K562 (cell line): ENCODE measurements at regions not wholly inside any gene's neighbourhood (a gene's known extent, or its start where the extent isn't known, plus 50 kb on each side); places are given as distances from the start of the nearest gene placed in this dataset.

ENCODE experiments used
- ATAC-seq: fragments of 200-7000 bp; cut with Tn5 transposase; 3 replicates; pipeline ENCODE4 v1.9.1; 2020; ENCODE audit warnings: moderate library complexity
- BruUV-seq: library from RNA; stranded (reverse); fragments of 400-500 nt; replicated peaks from 2 replicates; lab custom pipeline; 2021; lab: Mats Ljungman, UMichigan
- CTCF ChIA-PET: fragments of 300-600 bp; formaldehyde crosslinking; extraction: SDS; loops from one replicate; lab custom pipeline; 2021; ENCODE audit warnings: low intra/inter-chr PET ratio; lab: Yijun Ruan, JAX
- POLR2A ChIA-PET: fragments of 300-600, 350-650 bp; sonication (Branson Sonifier 250); formaldehyde crosslinking; extraction: SDS; loops from one replicate; lab custom pipeline; 2021; ENCODE audit warnings: antibody characterized with exemption, inconsistent platforms; lab: Yijun Ruan, JAX
- DNase-seq, 4 experiments: peaks; one replicate each; pipeline versions ENCODE4 v3.0.0 to v3.0.0-alpha.2; 2011 to 2018; ENCODE audit warnings: low spot score in 3 of 4, mixed read lengths in 3 of 4; ENCODE audit errors: extremely low read depth in 1 of 4
- FAIRE-seq: peaks from 2 replicates; lab custom pipeline; 2011; peaks lifted over from hg19 to GRCh38; lab: Jason Lieb, UNC
- H2AFZ ChIP-seq: 2 replicates; pipeline ENCODE4 v1.6.0; 2011; ENCODE audit warnings: low read depth, low read length, control low read depth, inconsistent platforms
- H3K27ac ChIP-seq: fragments of 200-600 bp; 3 replicates; pipeline ENCODE4 v1.8.0; 2011; ENCODE audit warnings: low read depth, mild to moderate bottlenecking, control low read depth, inconsistent platforms, low read length, moderate library complexity, mixed read lengths; ENCODE audit errors: extremely low read depth
- H3K27me3 ChIP-seq, 2 experiments: fragments of 300-600 bp in 1 of 2; 2 replicates in 1 of 2; 3 replicates in 1 of 2; pipeline versions ENCODE4 v1.6.0 to v1.8.0; 2011; ENCODE audit warnings: inconsistent platforms in 2 of 2, low read length in 2 of 2, mild to moderate bottlenecking in 1 of 2, mixed read lengths in 1 of 2, moderate library complexity in 1 of 2; ENCODE audit not compliant: control insufficient read depth in 2 of 2, insufficient read depth in 2 of 2
- H3K36me3 ChIP-seq: fragments of 300-600 bp; 3 replicates; pipeline ENCODE4 v1.8.0; 2011; ENCODE audit warnings: mild to moderate bottlenecking, low read length, inconsistent platforms; ENCODE audit not compliant: control insufficient read depth, insufficient read depth
- H3K4me1 ChIP-seq, 2 experiments: fragments of 200-600 bp in 1 of 2; replicated peaks in 1 of 2; 2 replicates in 1 of 2; 3 replicates in 1 of 2; pipeline versions ENCODE4 v1.5.1 to v1.8.0; 2011; ENCODE audit warnings: inconsistent platforms in 2 of 2, low read length in 2 of 2, mild to moderate bottlenecking in 1 of 2, mixed read lengths in 1 of 2, moderate library complexity in 1 of 2; ENCODE audit not compliant: control insufficient read depth in 2 of 2, insufficient read depth in 2 of 2
- H3K4me2 ChIP-seq: 2 replicates; pipeline ENCODE4 v1.6.1; 2011; ENCODE audit warnings: low read length, control low read depth, inconsistent platforms, mixed read lengths; ENCODE audit not compliant: insufficient read depth
- H3K4me3 ChIP-seq: fragments of 200-600 bp; sonication (generic), shearing (Covaris generic); 2 replicates; pipeline ENCODE4 v1.5.1; 2016; ENCODE audit warnings: control low read depth, inconsistent platforms
- H3K79me2 ChIP-seq: fragments of 200-600 bp; 3 replicates; pipeline ENCODE4 v1.8.0; 2011; ENCODE audit warnings: low read length, inconsistent platforms; ENCODE audit not compliant: control insufficient read depth, insufficient read depth
- H3K9ac ChIP-seq, 2 experiments: 2 replicates each; pipeline versions ENCODE4 v1.6.0 to v1.6.1; 2011; ENCODE audit warnings: low read depth in 2 of 2, low read length in 2 of 2, control low read depth in 1 of 2, inconsistent platforms in 1 of 2, mild to moderate bottlenecking in 1 of 2, mixed read lengths in 1 of 2; ENCODE audit not compliant: insufficient read depth in 1 of 2
- H3K9me1 ChIP-seq: one replicate; pipeline ENCODE4 v1.6.0; 2011; ENCODE audit warnings: inconsistent platforms, mild to moderate bottlenecking, low read length, moderate library complexity; ENCODE audit not compliant: control insufficient read depth, insufficient read depth
- H3K9me3 ChIP-seq: replicated peaks from 2 replicates; pipeline ENCODE4 v1.5.1; 2011; ENCODE audit warnings: low read depth, low read length, inconsistent platforms; ENCODE audit not compliant: control insufficient read depth, insufficient read depth
- H4K20me1 ChIP-seq: replicated peaks from 2 replicates; pipeline ENCODE4 v1.6.1; 2011; ENCODE audit warnings: low read length, inconsistent platforms, mixed read lengths; ENCODE audit not compliant: control insufficient read depth, insufficient read depth
- CBX1 ChIP-seq: sonication (generic); IDR thresholded peaks from 2 replicates; pipeline ENCODE4 v1.6.1; 2016; ENCODE audit warnings: antibody characterized with exemption, low read depth, mild to moderate bottlenecking
- TCF15 ChIP-seq: fragments of 250-450 bp; sonication (Bioruptor Pico); IDR thresholded peaks from 2 replicates; pipeline ENCODE4 v1.8.0; 2022; ENCODE audit warnings: moderate library complexity, mild to moderate bottlenecking, inconsistent platforms
- ZNF318 ChIP-seq, 2 experiments: fragments of 450-650 bp; IDR thresholded peaks; 2 replicates each; pipeline ENCODE4 v1.6.1; 2016; ENCODE audit warnings: mild to moderate bottlenecking in 2 of 2, borderline replicate concordance in 1 of 2, low read depth in 1 of 2, moderate library complexity in 1 of 2
- ZNF592 ChIP-seq: fragments of 450-650 bp; IDR thresholded peaks from 2 replicates; pipeline ENCODE4 v1.6.1; 2017; ENCODE audit warnings: antibody characterized with exemption, mild to moderate bottlenecking
- WGBS: fragments of 100-300 bp; shearing (Covaris generic); methylation state at CpG from one replicate; pipeline ENCODE4 v1.1.6; 2016; ENCODE audit warnings: low coverage, mixed read lengths; ENCODE audit not compliant: insufficient coverage; ENCODE audit errors: missing lambda C conversion rate; 5-methylcytosine and 5-hydroxymethylcytosine counted together
- in situ Hi-C: fragments of 300-500 bp; cut with MboI; formaldehyde crosslinking; loops from 4 replicates; pipeline ENCODE4 v1.15.0; 2018; ENCODE audit warnings: inconsistent platforms, mixed read lengths
- intact Hi-C: fragments of 100-400 bp; cut with micrococcal nuclease; formaldehyde crosslinking; loops from 2 replicates; pipeline ENCODE4 v1.14.2; 2022
- TF ChIP-seq, protein P1 (sequence below): fragments of 450-650 bp; IDR thresholded peaks from 2 replicates; pipeline ENCODE4 v1.6.1; 2016; ENCODE audit warnings: borderline replicate concordance
- TF ChIP-seq, protein P2 (sequence below): sonication (generic); formaldehyde crosslinking; IDR thresholded peaks from 2 replicates; pipeline ENCODE4 v1.8.0; 2022; ENCODE audit warnings: mild to moderate bottlenecking, missing genetic modification reagents

- Histone ChIP-seq H3K9me1 (no peaks in the 10 kb centered on the region), H3K27me3 (no peaks in the 10 kb centered on the region), H3K36me3 (no peaks in the 10 kb centered on the region), H3K9me3 (no peaks in the 10 kb centered on the region), H3K4me2 (no peak overlapping the region), H3K27ac (no peak overlapping the region), H2AFZ (no peak overlapping the region), H3K4me1 (no peaks in the 10 kb centered on the region), H3K9ac (no peak overlapping the region), H3K4me3 (no peak overlapping the region), H3K79me2 (no peaks in the 10 kb centered on the region), H4K20me1 (no peaks in the 10 kb centered on the region)
- no peak for DNase-seq
- CTCF ChIA-PET, result no interaction called here
- no peak for ATAC-seq
- intact Hi-C loops (no loop called here), in situ Hi-C loops (no loop called here)
- no TSS peak for BruUV-seq
- POLR2A ChIA-PET, result no interaction called here
- FAIRE-seq, result no peak
- WGBS, result 0% methylated on average over 1 of the region's 1 CpG
- TF ChIP-seq, protein P1, sequence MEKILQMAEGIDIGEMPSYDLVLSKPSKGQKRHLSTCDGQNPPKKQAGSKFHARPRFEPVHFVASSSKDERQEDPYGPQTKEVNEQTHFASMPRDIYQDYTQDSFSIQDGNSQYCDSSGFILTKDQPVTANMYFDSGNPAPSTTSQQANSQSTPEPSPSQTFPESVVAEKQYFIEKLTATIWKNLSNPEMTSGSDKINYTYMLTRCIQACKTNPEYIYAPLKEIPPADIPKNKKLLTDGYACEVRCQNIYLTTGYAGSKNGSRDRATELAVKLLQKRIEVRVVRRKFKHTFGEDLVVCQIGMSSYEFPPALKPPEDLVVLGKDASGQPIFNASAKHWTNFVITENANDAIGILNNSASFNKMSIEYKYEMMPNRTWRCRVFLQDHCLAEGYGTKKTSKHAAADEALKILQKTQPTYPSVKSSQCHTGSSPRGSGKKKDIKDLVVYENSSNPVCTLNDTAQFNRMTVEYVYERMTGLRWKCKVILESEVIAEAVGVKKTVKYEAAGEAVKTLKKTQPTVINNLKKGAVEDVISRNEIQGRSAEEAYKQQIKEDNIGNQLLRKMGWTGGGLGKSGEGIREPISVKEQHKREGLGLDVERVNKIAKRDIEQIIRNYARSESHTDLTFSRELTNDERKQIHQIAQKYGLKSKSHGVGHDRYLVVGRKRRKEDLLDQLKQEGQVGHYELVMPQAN, result no peak
- TF ChIP-seq, protein P2, sequence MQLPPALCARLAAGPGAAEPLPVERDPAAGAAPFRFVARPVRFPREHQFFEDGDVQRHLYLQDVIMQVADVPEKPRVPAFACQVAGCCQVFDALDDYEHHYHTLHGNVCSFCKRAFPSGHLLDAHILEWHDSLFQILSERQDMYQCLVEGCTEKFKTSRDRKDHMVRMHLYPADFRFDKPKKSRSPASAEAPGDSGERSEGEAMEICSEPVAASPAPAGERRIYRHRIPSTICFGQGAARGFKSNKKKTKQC (CRISPR knock-in tag), result no peak
- TF ChIP-seq ZNF318 (IDR thresholded peaks at IDR 0.05; ENCODE audit: borderline replicate concordance in 1 of 2, low read depth in 1 of 2) (no peak), CBX1 (no peak), TCF15 (CRISPR knock-in tag) (no peak), ZNF592 (no peak)
Measured at GRCh38 chr11:25910086-25910485, 421.8 kb upstream of the ANO3 start.
